GM18870 (cell line): ENCODE measurements at regions not wholly inside any gene's neighbourhood (a gene's known extent, or its start where the extent isn't known, plus 50 kb on each side); places are given as distances from the start of the nearest gene placed in this dataset.

Experiments used
- ATAC-seq: cut with Tn5 transposase; IDR thresholded peaks from one replicate; pipeline ENCODE4 v1.9.1; 2021; ENCODE audit warnings: moderate library complexity; ENCODE audit not compliant: unreplicated experiment

DNA sequence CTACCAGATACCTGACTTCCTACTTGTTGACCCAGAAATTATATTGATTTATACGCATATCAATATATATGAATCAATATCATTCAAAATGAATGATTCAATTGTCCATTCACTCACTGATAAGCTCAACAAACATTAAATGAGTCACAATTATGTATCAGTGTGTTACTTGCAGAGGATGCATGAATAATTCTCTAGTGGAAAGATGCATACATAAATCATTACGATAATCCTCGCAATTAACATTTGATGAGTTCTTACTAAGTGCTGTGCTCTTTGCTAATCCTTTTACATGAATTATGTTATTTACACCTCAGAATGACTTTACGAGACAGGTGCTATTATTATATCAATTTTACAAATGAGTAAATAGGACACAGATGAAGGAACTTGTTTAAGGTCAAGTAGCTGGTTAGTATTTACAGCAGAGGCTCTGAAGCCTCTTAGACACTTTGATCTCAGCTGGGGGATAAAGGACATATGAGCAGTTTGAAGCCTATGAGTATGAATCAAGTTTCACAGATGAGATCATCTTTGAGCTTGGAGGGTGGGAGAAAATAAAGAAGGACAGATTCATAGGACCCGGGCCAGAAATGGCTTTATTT, 112.8 kb upstream of the ADAMTS5 start:
- no peak for ATAC-seq

DNA sequence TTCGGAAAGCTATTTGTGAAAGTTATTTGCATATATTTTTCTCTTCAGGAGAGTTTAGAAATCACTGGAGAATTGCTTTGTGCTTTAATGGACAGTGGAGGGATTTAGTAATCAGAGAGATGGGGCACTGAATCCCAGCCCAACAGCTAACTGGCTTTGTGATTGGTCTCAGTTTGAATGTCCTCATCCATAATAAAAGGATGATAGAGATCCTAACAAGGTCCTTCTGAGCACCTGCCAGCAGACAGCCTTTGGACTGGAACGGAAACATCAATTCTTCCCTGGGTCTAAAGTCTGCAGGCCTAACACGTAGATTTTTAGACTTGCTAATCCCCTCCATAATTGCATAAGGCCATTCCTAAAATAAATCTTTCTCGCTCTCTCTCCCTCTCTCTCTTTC, 112.0 kb upstream of the ADAMTS5 start:
- no peak for ATAC-seq

DNA sequence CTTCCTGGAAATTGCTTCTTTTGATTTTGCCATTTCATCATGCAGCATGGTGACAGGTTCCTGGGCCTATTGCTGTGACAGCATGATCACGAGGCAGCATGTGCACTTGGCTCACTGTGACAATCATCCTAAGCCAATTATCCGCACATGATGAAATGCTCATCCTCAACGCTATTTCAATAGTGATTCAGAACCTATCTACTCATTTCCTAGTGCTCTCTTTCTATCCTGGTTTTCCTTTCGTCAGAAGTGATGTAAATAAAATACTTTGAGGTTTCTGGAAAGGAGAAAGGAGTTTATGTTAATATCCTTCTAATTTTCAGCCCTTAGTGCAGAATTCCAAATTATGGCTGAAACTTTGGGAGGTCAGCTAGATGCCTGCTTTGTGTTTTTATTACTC, 110.6 kb upstream of the ADAMTS5 start:
- no peak for ATAC-seq

DNA sequence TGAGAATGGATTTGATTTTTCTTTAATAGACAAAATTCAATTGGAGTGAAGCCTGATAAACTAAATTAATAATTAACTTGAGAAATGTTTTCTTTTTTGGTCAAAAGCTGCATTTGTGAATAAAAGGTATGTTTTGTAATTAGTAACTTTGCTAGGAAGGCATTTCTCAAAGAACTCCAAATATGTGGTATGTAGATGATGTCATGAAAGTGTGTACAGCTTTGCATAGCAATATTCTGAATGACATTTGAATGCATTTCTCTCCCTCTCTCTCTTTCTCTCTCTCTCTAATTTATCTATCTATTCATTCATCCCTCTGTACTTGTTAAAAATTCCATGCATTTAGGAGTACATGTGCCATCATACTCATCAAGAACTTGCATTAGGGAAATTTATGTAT, 109.1 kb upstream of the ADAMTS5 start:
- ATAC-seq = no peak

DNA sequence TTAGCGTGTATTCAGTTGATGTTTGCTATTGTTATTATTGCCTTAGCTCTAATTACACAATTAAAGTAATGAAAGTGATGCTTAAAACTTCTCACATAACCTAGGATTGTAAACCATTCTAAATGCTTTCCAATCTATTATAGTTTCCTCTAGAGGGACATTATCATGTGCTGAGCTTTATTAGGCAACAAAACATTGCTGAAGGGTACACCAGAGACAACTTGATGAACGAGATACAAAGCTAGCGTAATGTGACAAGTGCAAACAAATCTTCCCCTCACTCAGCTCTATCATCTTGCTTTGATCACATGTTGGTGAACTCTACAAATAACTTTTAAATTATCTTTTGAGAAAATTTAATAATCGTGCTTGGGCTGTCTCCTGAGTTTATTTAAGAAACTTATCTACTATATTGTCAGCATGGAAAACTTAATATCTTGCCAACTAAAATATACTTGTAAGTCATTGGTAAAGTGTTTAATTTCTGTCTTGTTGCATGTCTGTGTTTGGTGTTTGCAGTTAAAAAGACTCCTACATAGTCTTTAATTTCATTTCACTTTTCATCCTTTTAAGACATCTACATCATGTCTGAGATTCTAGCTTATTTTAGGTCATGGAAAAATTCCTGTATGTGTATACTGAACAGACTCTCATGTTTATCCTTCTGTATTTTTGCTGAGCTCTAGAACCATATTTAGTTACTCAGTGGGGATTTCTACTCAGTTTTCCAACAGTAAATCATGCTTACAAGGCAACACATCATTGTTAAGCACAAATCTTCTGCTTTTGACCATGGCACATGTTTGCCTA, 104.2 kb upstream of the ADAMTS5 start:
- no peak for ATAC-seq

DNA sequence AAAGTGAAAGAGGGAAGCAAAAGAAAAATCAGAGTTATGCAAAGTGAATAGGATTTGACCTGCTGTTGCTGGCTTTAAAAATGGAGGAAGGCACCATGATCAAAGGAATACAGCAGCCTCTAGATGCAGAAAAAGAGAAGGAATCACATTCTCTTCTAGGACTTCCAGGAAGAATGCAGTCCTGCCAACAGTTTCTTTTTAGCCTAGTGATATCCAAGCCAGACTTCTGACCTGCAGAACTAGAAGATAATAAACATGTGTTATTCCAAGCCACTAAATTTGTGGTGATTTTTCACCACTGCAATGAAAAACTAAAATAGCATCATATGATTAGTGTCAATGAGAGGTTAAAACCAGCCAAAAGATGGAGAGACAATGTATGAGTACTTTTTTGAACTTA, 101.9 kb upstream of the ADAMTS5 start:
- ATAC-seq = no peak

DNA sequence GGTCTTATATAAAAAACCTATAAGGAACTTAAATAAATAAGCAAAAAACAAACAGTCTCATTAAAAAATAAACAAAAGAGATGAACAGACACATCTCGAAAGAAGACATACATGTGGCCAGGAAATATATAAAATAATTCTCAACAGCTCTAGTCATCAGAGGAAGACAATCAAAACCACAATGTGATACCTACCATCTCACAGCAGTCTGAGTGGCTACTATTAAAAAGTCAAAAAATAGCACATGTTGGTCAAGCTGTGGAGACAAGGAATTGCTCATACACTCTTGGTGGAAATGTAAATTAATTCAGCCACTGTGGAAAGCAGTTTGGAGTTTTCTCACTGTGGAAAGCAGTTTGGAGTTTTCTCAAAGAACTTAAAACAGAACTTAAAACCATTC, 100.3 kb upstream of the ADAMTS5 start:
- ATAC-seq = no peak

DNA sequence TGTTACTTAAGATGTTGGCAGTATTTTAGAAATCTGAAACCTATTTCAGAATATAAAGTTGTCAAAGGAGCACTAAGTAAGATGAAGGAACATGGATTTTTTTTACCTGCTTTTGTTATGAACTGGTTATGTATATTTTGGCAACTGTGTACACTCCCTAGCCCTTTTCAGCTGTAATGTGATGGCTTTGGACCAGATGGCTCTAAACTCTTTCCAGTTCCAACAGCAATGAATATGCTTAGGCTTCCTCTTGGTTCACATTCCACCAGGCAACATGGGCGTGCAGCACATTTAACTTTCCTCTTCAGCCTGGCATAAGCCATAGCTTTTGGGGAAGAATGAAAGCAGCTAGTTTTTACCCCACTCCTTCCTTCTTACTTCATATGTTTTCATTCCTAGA, 95.6 kb upstream of the ADAMTS5 start:
- no peak for ATAC-seq

DNA sequence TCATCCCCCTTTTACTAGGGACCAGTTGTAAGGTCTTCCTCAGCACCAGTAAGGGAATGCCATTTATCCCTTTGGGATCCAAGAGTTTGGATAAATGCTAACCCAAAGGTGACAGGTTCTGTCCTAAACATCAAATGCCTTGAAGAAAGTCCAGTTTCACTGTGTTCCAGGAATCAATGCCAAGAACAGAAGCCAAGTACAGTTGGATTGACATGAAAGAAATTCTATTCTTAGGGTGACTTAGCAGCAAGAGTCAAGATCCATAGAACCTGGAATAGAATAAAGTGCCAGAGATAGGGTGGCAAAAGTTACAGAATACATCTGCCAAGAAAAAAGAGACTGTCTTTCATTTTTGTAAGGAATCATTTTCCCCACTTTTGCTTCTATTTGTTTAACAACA, 94.9 kb upstream of the ADAMTS5 start:
- ATAC-seq = no peak

DNA sequence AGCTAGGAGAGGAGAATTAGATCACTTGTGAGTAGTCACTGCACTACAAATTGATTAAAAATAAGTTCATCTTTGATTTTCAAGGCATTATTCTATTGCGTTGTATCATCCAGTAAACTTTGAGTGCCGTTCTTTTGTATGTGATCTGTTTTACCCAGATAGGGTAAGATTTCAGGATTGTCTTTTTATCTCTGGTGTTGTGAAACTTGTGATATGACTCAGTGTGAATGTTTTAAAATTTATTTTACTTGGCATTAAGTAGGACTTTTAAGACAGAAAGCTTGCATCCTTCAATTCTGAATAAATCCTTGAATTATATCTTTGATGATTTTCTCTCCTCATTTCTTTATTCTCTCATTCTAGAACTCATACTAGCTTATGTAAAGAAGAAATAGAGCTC, 93.3 kb upstream of the ADAMTS5 start:
- ATAC-seq = no peak

DNA sequence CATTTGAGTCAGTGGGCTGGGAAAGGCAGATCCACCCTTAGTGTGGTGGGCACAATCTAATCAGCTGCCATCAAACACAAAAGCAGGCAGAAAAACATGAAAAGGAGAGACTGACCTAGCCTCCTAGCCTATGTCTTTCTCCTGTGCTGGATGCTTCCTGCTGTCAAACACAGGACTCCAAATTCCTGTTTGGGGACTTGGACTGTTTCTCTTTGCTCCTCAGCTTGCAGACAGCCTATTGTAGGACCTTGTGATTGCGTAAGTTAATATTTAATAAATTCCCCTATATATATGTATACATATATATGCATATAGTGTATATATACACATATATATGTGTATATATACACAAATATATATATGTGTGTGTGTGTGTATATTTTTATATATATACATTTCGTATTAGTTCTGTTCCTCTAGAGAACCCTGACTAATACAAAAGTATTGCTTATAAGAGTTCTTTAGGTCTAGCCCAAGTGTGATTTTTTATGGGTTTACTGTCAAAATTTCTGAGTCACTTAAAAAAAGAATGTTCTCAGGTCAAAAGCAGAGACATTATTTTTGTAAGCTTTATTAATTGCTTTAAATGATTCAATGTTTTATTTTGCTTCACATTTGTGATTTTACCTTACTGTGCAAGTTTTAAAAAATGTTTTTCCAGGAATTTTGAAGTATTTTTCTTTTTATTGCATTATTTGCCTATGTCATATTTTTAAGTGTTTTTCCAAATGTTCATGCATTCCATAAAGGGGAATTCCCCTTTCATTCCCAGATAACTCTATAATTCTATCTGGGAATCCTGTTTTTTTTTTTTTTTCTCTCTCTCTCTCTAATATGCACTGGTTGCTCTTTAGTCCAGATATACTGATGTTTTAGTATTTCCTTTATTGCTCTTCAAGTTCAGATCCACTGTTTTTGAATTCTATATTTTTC, 92.1 kb upstream of the ADAMTS5 start:
- no peak for ATAC-seq

DNA sequence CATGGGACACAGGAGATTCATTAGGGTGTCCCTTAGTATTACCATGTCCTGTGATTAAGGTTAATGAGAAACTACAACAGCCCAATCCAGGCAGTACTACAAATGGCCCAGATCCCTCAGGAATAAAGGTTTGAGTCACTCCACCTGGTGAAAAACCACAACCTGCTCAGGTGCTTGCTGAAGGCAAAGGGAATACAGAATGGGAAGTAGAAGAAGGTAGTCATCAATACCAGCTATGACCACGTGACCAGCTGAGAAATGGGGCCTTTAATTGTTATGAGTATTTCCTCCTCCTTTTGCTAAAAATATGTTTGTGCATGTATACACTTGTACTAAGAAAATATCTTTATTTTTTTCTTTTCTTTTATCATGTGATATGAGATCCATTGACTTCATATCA, 91.1 kb upstream of the ADAMTS5 start:
- no peak for ATAC-seq

DNA sequence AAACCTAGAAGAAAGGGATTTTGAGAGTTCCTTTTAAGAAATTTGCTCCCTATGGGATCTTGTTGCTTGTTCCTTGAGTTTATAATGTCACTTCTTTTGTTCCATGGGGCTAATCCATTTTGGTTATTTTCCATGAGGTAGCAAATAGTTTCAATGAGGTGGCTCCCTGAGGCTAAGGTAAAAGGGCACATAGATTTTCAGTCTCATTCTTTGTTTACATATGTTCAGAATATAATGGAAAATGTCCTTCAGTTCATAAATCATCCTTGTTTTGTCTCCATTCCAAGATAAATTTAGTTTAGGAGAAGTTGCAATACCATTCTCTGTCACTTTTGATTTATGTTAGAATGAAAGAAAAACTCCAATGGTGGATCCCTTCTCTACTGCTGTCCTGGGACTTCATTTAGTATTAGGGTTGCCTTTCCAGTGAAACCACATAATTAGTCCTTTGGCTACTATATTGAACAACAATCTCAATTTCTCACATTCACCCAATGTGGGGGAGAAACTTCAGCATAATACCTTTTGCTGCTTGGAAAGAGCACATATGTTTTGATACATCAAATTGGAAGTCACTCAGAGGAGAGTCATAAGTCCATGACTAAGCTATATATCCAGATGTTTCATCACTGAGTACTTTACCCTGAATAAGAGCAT, 80.9 kb upstream of the ADAMTS5 start:
- ATAC-seq = no peak

DNA sequence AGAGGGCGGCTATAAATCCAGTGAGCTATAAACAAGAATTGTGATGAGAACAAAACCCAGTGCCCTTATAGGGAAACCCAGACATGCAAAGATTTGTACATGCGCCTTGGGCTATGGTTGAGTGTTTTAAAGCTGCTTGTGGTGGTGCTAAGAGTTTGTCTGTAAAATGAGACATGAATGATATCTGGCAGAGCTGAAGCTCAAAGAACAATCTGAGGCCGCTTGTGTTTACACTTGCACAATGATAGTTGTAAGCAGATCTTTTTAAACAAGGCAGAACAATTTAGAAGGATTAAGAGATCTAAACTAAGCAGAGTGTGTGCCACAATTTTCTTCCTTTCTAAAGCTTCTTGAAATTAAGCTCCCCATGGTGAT, 80.4 kb upstream of the ADAMTS5 start:
- ATAC-seq = no peak

DNA sequence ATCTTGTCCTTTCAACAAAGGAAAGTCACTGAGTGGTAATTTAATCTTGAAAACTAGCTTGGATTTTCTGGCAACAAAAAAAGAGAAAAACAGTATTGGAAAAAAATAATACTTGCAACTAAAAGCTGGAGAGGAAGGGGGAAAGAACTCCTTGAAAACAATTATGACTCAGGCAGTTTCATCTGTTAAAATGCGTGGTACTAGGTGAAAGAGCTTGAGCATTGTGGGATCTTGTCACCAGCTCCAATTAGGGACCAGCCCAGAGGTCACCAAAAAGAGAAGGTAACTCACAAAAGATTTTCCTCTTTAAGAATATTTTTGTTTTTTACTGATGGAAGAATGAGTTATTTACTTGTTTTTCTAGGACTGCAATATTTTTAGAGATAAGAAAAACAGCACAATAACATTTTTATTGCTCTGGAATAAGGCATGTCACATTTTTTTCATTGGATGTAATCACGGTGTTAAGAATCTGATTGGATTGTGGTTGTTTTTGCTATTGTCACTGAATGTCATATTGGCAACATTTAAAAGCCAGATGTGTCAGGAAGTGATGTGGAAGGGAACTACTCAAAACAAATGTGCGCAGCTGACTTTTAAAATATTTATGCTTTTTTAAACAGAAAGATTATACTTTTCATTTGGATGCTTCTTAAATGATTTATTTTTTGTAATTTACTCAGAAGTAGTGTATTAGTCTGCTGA, 78.5 kb upstream of the ADAMTS5 start:
- ATAC-seq = no peak

DNA sequence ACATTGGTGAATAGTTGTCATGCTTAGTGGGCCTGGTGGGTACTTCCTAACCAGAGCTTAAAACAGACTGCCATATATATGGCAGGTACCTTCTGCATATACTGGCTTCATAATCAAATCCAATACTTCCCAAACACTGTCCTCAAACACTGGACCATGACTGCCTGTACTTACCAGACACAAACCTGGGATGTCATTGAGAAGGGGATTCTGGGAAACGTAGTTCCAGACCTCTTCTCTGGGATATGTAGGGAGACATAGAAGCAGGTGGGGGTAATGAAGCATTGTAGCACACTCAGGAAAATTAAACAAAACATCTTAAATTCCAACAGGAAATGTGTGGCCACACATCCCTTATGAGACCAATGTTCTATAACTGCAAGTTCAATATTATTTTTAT, 76.5 kb upstream of the ADAMTS5 start:
- ATAC-seq = no peak

DNA sequence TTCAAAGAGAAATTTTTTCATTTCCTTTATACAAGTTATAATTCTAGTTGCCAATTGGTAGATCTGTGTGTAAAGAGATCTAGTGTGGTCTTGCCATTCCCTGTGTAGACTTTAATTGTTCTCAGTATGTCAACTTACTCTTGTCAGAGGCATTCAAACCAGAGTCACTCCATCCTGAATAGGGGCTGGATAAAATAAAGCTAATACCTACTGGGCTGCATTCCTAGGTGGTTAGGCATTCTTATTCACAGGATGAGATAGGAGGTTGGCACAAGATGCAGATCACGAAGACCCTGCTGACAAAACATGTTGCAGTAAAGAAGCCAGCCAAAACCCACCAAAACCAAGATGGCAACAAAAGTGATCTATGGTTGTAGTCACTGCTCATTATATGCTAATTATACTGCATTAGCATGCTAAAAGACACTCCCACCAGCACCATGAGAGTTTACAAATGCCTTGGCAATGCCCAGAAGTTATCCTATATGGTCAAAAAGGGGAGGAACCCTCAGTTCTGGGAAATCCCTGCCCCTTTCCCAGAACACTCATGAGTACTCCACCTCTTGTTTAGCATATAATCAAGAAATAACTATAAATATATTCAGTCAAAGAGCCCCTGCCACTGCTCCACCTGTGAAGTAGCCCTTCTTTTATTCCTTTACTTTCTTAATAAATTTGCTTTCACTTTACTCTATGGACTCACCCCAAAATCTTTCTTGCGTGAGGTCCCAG, 74.0 kb upstream of the ADAMTS5 start:
- no peak for ATAC-seq

DNA sequence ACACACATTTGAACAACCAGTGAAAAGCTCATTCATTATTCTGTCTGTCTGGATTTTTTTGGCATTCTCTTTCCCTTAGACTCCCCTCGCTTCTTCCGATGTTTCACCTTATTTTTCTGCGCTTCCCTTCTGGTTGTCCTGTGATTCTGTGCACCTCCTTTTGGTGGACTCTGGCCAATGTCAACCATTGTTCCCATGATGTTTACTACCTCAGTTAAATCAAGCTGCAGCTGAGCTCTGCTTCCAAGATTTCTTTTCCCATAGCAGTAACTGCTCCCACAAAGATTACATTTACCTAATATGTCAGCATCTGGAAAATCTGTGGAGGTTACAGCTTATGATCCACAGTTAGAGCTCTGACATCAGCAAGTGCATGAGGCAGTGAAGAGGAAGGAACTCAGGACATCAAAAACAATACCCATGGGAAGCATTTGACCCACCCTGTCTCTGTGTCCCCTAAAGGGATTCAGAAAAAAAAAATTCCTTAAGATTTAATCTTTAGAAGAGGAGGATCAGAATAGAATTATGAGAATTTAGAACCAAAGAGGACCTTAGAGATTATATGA, 69.9 kb upstream of the ADAMTS5 start:
- no peak for ATAC-seq

DNA sequence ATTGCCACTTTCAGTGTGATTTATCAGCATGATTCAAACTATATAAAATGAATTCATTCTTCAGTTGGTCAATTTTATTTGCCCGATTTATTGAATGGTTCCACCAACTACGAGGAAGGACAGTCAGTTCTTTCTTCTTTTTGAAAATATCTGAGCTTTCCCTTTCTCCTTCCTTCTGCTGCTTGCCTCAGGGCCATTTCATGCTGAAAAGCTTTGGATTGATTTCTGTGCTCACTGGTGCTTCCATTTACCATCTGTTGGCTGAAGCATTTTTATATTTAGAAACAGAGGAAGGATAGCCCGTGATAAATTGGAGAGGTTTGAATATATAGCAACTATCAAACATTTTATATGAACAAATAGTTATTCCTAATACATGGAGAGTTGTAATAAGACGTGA, 68.9 kb upstream of the ADAMTS5 start:
- no peak for ATAC-seq

DNA sequence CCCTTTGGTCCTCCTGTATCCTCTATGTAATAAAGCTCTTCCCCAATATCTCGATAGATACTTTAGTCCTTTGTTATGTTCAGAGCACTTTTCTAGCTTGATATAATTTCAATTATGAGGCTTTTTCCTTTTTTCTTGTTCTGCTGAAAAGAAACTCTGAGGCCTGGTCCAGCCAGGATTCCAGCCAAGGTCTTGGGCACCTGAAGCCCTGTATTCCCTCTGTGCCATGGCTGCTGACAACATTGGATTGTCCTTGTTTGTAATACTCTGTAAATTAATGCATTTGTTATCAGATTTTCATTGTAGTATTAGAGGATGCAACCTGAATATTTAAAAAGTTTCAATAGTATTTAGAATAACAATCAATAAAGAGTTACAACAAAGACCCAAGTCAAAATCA, 67.9 kb upstream of the ADAMTS5 start:
- ATAC-seq = no peak
